ENCODE measurements at regions not wholly inside any gene's neighbourhood (a gene's known extent, or its start where the extent isn't known, plus 50 kb on each side); places are given as distances from the start of the nearest gene placed in this dataset.

GRCh38 chr4:62717154-62717553 lies 1517.0 kb downstream of the ADGRL3 start:
- H3K36me3 ChIP-seq (ENCODE audit: control insufficient read depth, insufficient read depth, low read length): no peaks in the 10 kb centered on the region
- H3K27me3 ChIP-seq (replicated peaks; ENCODE audit: control insufficient read depth, insufficient read depth, low read length): no peaks in the 10 kb centered on the region
- no peak for TF ChIP-seq CTCF (IDR thresholded peaks at IDR 0.05; ENCODE audit: insufficient read depth, low read length, poor library complexity, severe bottlenecking)
- no peak for DNase-seq (ENCODE audit: extremely low read depth, insufficient read length)
- no peak overlapping the region for H3K4me3 ChIP-seq (replicated peaks; ENCODE audit: low read depth, low read length)

GRCh38 chr4:62711575-62711974 lies 1511.4 kb downstream of the ADGRL3 start:
- TF ChIP-seq CTCF (IDR thresholded peaks at IDR 0.05; ENCODE audit: insufficient read depth, low read length, poor library complexity, severe bottlenecking): no peak
- Histone ChIP-seq H3K36me3 (ENCODE audit: control insufficient read depth, insufficient read depth, low read length) (no peaks in the 10 kb centered on the region), H3K4me3 (replicated peaks; ENCODE audit: low read depth, low read length) (no peak overlapping the region), H3K27me3 (replicated peaks; ENCODE audit: control insufficient read depth, insufficient read depth, low read length) (no peaks in the 10 kb centered on the region)
- no peak for DNase-seq (ENCODE audit: extremely low read depth, insufficient read length)

GRCh38 chr4:62709618-62710252 lies 1509.6 kb downstream of the ADGRL3 start:
- peak; percentile 20 for TF ChIP-seq CTCF (IDR thresholded peaks at IDR 0.05; ENCODE audit: insufficient read depth, low read length, poor library complexity, severe bottlenecking)
- Histone ChIP-seq H3K27me3 (replicated peaks; ENCODE audit: control insufficient read depth, insufficient read depth, low read length) (no peaks in the 10 kb centered on the region), H3K36me3 (ENCODE audit: control insufficient read depth, insufficient read depth, low read length) (no peaks in the 10 kb centered on the region), H3K4me3 (replicated peaks; ENCODE audit: low read depth, low read length) (no peak overlapping the region)
- no peak for DNase-seq (ENCODE audit: extremely low read depth, insufficient read length)

GRCh38 chr4:62706423-62706822 lies 1506.3 kb downstream of the ADGRL3 start:
- H3K27me3 ChIP-seq (replicated peaks; ENCODE audit: control insufficient read depth, insufficient read depth, low read length): no peaks in the 10 kb centered on the region
- TF ChIP-seq CTCF (IDR thresholded peaks at IDR 0.05; ENCODE audit: insufficient read depth, low read length, poor library complexity, severe bottlenecking): no peak
- no peak overlapping the region for H3K4me3 ChIP-seq (replicated peaks; ENCODE audit: low read depth, low read length)
- no peak for DNase-seq (ENCODE audit: extremely low read depth, insufficient read length)
- no peaks in the 10 kb centered on the region for H3K36me3 ChIP-seq (ENCODE audit: control insufficient read depth, insufficient read depth, low read length)

- Histone ChIP-seq H3K36me3 (ENCODE audit: control insufficient read depth, insufficient read depth, low read length) (no peaks in the 10 kb centered on the region), H3K4me3 (replicated peaks; ENCODE audit: low read depth, low read length) (no peak overlapping the region), H3K27me3 (replicated peaks; ENCODE audit: control insufficient read depth, insufficient read depth, low read length) (no peaks in the 10 kb centered on the region)
- no peak for DNase-seq (ENCODE audit: extremely low read depth, insufficient read length)
- TF ChIP-seq CTCF (IDR thresholded peaks at IDR 0.05; ENCODE audit: insufficient read depth, low read length, poor library complexity, severe bottlenecking): no peak
Measured at GRCh38 chr4:62683799-62684566, 1483.9 kb downstream of the ADGRL3 start.

All from GM06990 (cell line).